HG02798 (cell line): ENCODE measurements at regions not wholly inside any gene's neighbourhood (a gene's known extent, or its start where the extent isn't known, plus 50 kb on each side); places are given as distances from the start of the nearest gene placed in this dataset.
A peak's percentile ranks its signal among the peaks of the same experiment; 100 is the strongest.
"Not testable (repeated sequence)": the region's sequence is repeated elsewhere in the genome, so short reads cannot be mapped to it uniquely, and the experiment has no call there.

Source experiments
- ATAC-seq: cut with Tn5 transposase; IDR thresholded peaks from one replicate; pipeline ENCODE4 v1.9.1; 2021; ENCODE audit warnings: mild to moderate bottlenecking; ENCODE audit not compliant: unreplicated experiment, poor library complexity

DNA sequence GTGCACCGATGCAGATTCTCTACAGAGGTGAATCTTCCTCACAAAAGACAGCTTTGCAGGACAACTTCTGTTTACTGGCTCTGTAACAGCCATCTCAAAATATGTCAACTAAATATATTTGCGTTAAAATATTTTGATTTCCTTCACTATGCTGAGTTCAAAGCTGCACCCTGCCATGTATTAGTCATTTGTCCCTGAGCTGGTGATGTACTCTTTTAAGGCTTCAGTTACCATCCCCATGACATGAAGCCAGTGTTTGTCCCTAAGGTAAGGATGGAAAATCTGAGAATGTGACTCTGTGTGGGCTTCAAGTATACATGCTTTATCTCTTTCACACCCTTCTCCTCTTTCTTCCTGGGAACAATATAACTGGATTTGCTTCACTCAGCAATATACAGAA, 70.2 kb upstream of the BTG3 start:
- ATAC-seq, result no peak

DNA sequence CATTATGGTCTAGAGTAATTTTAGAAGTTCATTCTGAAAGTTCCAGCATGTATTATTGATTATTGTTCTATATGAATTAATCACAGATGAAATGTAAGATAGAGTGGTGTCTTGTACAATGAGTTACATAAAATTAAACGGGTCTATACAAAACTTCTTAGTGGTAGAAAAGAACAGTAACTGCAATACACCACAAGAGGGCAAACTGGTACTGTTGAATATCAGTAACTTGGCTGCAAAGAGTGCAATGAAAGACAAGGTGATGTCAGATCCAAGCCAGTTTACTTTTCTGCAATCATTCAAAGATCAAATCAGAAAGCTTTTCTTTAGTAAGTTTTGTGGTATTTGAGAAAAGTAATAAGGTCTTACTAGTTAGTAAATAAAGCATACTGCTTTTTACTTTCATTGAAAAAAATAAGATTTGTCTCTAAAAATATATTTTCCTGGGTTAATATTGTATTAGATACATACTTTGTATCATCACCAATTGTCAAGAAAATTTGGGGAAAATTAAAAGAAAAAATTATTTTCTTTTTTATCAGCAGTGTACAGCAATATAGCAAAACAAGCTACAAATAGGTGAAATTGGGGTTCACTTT, 66.4 kb upstream of the BTG3 start:
- ATAC-seq, result peak; percentile 92

DNA sequence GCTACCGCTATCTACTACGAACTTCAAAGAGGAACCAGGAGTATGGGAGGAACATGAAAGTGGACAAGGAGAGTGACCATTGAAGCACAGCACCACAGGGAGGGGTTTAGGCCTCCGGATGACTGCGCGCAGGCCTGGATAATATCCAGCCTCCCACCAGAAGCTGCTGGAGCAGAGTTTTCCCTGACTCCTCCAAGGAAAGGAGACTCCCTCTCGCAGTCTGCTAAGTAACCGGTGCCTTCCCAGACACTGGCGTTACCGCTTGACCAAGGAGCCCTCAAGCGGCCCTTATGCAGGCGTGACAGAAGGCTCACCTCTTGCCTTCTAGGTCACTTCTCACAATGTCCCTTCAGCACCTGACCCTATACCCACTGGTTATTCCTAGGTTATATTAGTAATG, 64.2 kb upstream of the BTG3 start:
- not testable (repeated sequence) for ATAC-seq

DNA sequence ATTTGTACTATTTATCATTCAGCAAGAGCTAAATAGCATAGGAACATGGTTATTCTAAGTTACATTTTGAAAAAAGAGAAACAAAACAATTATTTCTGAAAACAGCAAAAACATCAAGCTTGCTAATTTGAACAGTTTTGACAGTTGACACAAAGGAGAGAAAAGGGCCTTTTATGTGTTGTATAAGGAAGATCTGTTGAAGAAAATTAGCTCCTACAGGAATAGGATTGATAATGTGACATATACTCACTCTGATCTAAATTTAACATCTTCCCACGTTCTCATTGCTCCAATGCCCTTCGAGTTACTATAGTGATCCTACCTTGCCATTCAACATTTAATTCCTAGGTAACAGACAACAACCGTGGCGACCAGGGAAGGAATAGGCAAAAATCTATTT, 61.4 kb upstream of the BTG3 start:
- no peak for ATAC-seq

DNA sequence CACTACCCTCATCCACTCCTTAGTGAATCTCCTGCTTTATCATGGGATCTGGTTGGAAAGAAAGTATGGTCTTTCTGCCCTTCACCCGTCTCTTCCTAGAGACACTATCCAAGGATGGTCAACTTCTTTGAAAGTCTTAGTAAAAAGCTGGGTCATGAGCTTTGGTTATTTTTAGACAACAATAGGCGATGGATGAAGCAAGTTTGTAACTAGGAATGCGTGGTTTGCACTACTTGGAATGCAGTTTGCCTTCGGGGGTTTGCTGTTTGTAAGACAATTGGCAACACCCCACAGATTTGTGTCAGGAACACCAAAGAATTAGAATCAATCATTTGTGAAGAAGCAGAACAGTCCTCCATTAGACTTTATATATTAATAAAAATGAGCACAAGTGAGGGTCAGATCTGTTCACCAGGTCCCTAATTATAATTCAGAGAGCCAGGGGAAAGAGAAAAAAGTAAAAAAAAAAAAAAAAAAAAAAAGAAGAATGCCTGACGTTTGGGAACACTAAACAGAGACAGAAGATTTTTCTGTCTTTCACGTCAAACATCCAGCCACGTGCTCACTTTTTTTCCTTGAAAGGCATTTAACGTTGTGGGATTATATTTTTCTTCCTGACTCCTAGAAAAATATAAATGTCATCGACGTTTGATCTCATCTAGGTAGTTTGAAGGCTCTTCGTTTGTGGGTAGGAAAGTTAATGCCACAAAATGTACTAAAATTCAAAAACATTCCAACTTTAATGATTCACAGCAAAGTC, 60.7 kb upstream of the BTG3 start:
- no peak for ATAC-seq

DNA sequence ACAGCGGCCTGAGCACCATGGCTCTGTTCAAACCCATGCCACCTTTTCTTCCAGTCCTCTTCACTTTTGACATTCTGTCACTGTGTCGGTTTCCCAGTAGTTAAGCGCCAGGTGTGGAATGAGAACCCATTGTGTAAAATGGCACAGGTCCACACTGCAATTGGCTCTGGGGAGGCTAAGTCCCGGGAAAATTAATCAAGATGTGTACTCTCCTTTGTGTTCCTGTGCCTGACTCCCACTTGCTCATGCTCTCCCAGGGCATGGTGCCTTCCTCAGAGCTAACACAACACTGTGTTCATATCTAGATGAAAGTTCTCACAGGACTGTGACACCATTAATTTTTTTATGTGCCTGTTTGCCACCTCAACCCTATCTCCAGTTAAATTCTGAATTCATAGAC, 59.0 kb upstream of the BTG3 start:
- ATAC-seq, result no peak

DNA sequence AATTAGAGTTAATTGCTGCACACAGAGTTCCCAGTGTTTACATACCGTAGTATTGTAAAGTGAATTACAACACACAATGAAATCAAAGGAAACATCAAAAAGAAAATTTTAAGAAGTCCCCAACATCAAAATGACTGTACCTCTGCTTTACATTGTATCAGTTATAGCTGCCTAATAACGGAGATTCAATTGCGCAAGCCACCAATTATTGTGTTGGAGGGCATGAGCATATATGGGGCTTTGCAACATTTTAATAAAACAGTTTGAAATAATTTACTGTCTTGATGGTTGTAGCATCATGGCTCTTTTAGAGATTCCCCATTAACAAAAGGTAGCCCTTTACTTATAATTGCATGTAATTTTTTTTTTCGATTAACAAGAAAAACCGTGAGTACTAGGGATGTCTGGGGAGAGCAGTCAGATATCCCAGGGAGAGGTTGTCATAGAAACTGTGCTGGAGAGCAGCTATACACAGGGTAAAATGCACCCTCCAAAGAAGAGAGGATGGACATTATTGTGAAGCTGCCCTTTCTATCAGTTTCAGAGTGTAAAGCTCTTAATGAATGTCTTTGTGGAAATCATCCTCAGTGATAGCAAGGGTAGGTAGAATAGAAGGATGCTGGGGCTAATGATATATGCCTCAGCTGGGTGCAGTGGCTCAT, 55.9 kb upstream of the BTG3 start:
- no peak for ATAC-seq

DNA sequence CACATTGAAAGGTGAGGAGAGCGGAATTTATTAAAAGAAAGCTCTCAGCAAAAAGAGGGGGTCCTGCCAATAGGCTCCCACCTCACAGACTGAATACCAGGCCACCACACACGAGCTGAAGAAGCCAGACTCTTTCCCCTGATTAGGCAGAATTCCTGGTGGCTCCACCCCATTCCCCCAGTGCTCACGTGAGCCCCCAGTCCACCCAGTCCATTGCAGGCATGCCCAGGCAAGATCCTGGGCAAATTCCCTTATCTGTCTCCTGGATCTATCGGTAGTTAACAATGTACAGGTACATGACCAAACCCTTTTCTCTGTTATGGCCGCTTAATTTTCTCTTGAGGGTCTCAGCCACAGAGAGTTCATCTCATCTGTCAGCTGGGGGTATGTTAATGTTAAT, 54.6 kb upstream of the BTG3 start:
- ATAC-seq, result no peak
